Panc1 (cell line): ENCODE measurements at regions not wholly inside any gene's neighbourhood (a gene's known extent, or its start where the extent isn't known, plus 50 kb on each side); places are given as distances from the start of the nearest gene placed in this dataset.
"Not testable (repeated sequence)": the region's sequence is repeated elsewhere in the genome, so short reads cannot be mapped to it uniquely, and the experiment has no call there.

Experiments used
- CTCF ChIP-seq: fragments of 450-650 bp; IDR thresholded peaks from 2 replicates; pipeline ENCODE4 v1.5.1; 2017; ENCODE audit warnings: mild to moderate bottlenecking
- POLR2AphosphoS5 ChIP-seq: IDR thresholded peaks from 2 replicates; pipeline ENCODE4 v1.6.1; 2012; ENCODE audit warnings: mild to moderate bottlenecking, low read depth, low read length, moderate library complexity
- REST ChIP-seq, 2 experiments: IDR thresholded peaks; 2 replicates each; pipeline ENCODE4 v1.6.1; 2011 to 2012; ENCODE audit warnings: low read depth in 2 of 2, control low read depth in 1 of 2, low read length in 1 of 2, mild to moderate bottlenecking in 1 of 2, moderate library complexity in 1 of 2; ENCODE audit not compliant: insufficient read depth in 1 of 2
- SIN3A ChIP-seq: IDR thresholded peaks from 2 replicates; pipeline ENCODE4 v1.6.1; 2012; ENCODE audit warnings: low read depth, mild to moderate bottlenecking, low read length, moderate library complexity, borderline replicate concordance; ENCODE audit not compliant: insufficient read depth

- TF ChIP-seq CTCF; SIN3A; POLR2AphosphoS5; REST (IDR thresholded peaks at IDR 0.05; ENCODE audit: insufficient read depth in 1 of 2, low read depth in 2 of 2, low read length in 1 of 2): not testable (repeated sequence)
These were observed 135.2 kb downstream of the ZNF608 start for GRCh38 chr5:124611262-124611661.
